ENCODE measurements at regions not wholly inside any gene's neighbourhood (a gene's known extent, or its start where the extent isn't known, plus 50 kb on each side); places are given as distances from the start of the nearest gene placed in this dataset.

DNA sequence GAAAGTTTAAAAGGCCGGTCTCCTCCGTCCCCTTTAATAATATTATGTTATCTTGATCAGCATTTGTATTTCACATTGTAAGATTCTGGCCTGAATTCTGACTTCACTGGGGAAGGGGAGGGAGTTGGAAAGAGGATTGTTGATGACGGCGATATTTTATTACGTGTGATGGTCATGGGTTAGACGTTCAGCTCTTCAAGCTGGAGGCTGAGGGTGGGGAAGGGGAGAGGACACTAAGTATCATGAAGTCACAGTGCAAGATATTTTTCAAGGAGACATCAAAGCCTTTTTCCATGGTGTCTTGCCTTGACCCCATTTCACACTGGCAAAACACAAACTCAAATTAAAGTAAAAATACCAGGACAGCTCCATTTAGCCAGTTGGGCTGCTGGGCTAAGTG lies 126.7 kb downstream of the WDR11 start:
- TF ChIP-seq MYC (IDR thresholded peaks at IDR 0.05; ENCODE audit: low read depth, low read length): no peak
- TF ChIP-seq, protein P1, sequence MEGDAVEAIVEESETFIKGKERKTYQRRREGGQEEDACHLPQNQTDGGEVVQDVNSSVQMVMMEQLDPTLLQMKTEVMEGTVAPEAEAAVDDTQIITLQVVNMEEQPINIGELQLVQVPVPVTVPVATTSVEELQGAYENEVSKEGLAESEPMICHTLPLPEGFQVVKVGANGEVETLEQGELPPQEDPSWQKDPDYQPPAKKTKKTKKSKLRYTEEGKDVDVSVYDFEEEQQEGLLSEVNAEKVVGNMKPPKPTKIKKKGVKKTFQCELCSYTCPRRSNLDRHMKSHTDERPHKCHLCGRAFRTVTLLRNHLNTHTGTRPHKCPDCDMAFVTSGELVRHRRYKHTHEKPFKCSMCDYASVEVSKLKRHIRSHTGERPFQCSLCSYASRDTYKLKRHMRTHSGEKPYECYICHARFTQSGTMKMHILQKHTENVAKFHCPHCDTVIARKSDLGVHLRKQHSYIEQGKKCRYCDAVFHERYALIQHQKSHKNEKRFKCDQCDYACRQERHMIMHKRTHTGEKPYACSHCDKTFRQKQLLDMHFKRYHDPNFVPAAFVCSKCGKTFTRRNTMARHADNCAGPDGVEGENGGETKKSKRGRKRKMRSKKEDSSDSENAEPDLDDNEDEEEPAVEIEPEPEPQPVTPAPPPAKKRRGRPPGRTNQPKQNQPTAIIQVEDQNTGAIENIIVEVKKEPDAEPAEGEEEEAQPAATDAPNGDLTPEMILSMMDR (IDR thresholded peaks at IDR 0.05; ENCODE audit: low read depth, low read length): no peak
- TF ChIP-seq POLR2A (IDR thresholded peaks at IDR 0.05; ENCODE audit: extremely low read depth, insufficient read length): no peak
